K562 (cell line): ENCODE measurements at regions not wholly inside any gene's neighbourhood (a gene's known extent, or its start where the extent isn't known, plus 50 kb on each side); places are given as distances from the start of the nearest gene placed in this dataset.

ENCODE experiments used
- DPF2 ChIP-seq: fragments of 450-650 bp; IDR thresholded peaks from 2 replicates; pipeline ENCODE4 v1.6.1; 2016
- POLR2A ChIP-seq: fragments of 450-650 bp; conservative IDR thresholded peaks from 2 replicates; pipeline ENCODE4 v1.6.1; 2016
- TSC22D4 ChIP-seq: fragments of 450-650 bp; IDR thresholded peaks from 2 replicates; pipeline ENCODE4 v1.6.1; 2016; ENCODE audit warnings: missing genetic modification characterization, missing biosample characterization, control low read depth
- ZC3H11A ChIP-seq: IDR thresholded peaks from 2 replicates; pipeline ENCODE4 v1.6.1; 2012; ENCODE audit warnings: low read depth, low read length, improper control_type of control experiment
- ZNF232 ChIP-seq: sonication (generic); formaldehyde crosslinking; IDR thresholded peaks from 2 replicates; pipeline ENCODE4 v1.8.0; 2022; ENCODE audit warnings: mild to moderate bottlenecking, missing genetic modification reagents

GRCh38 chr2:16155766-16156165 lies 215.4 kb downstream of the MYCN start:
- TF ChIP-seq ZNF232 (no peak), POLR2A (no peak), TSC22D4 (tag) (no peak), DPF2 (no peak), ZC3H11A (no peak)
